ENCODE measurements at regions not wholly inside any gene's neighbourhood (a gene's known extent, or its start where the extent isn't known, plus 50 kb on each side); places are given as distances from the start of the nearest gene placed in this dataset.
"Not testable (repeated sequence)": the region's sequence is repeated elsewhere in the genome, so short reads cannot be mapped to it uniquely, and the experiment has no call there.

- DNase-seq (ENCODE audit: low read depth in 2 of 2), result no peak
These were observed 53.0 kb downstream of the ACTBL2 start for GRCh38 chr5:57429513-57430120.

GRCh38 chr5:57429021-57429420 lies 53.6 kb downstream of the ACTBL2 start:
- DNase-seq (ENCODE audit: low read depth in 2 of 2), result not testable (repeated sequence)

- no peak for DNase-seq (ENCODE audit: low read depth in 2 of 2)
These were observed 59.6 kb downstream of the ACTBL2 start for GRCh38 chr5:57422993-57423392.

GRCh38 chr5:57422341-57422740 lies 60.3 kb downstream of the ACTBL2 start:
- DNase-seq (ENCODE audit: low read depth in 2 of 2), result no peak

GRCh38 chr5:57420801-57421200 lies 61.8 kb downstream of the ACTBL2 start:
- DNase-seq (ENCODE audit: low read depth in 2 of 2), result no peak

GRCh38 chr5:57417971-57418370 lies 64.6 kb downstream of the ACTBL2 start:
- no peak for DNase-seq (ENCODE audit: low read depth in 2 of 2)

- DNase-seq (ENCODE audit: low read depth in 2 of 2), result no peak
These were observed 65.3 kb downstream of the ACTBL2 start for GRCh38 chr5:57417320-57417719.

GRCh38 chr5:57416278-57416994 lies 66.2 kb downstream of the ACTBL2 start:
- DNase-seq (ENCODE audit: low read depth in 2 of 2), result no peak

- DNase-seq (ENCODE audit: low read depth in 2 of 2), result no peak
These were observed 67.8 kb downstream of the ACTBL2 start for GRCh38 chr5:57414857-57415256.

GRCh38 chr5:57414191-57414590 lies 68.4 kb downstream of the ACTBL2 start:
- no peak for DNase-seq (ENCODE audit: low read depth in 2 of 2)

- no peak for DNase-seq (ENCODE audit: low read depth in 2 of 2)
These were observed 69.5 kb downstream of the ACTBL2 start for GRCh38 chr5:57413145-57413544.

- DNase-seq (ENCODE audit: low read depth in 2 of 2), result no peak
These were observed 69.9 kb downstream of the ACTBL2 start for GRCh38 chr5:57412680-57413079.

- no peak for DNase-seq (ENCODE audit: low read depth in 2 of 2)
These were observed 70.6 kb downstream of the ACTBL2 start for GRCh38 chr5:57411982-57412381.

- DNase-seq (ENCODE audit: low read depth in 2 of 2), result no peak
These were observed 72.0 kb downstream of the ACTBL2 start for GRCh38 chr5:57410374-57411320.

GRCh38 chr5:57408714-57409113 lies 73.9 kb downstream of the ACTBL2 start:
- DNase-seq (ENCODE audit: low read depth in 2 of 2), result no peak

- no peak for DNase-seq (ENCODE audit: low read depth in 2 of 2)
These were observed 74.3 kb downstream of the ACTBL2 start for GRCh38 chr5:57408285-57408684.

GRCh38 chr5:57407391-57407790 lies 75.2 kb downstream of the ACTBL2 start:
- no peak for DNase-seq (ENCODE audit: low read depth in 2 of 2)

GRCh38 chr5:57406641-57407040 lies 76.0 kb downstream of the ACTBL2 start:
- no peak for DNase-seq (ENCODE audit: low read depth in 2 of 2)

- DNase-seq (ENCODE audit: low read depth in 2 of 2), result no peak
These were observed 76.6 kb downstream of the ACTBL2 start for GRCh38 chr5:57405984-57406383.

- DNase-seq (ENCODE audit: low read depth in 2 of 2), result no peak
These were observed 79.8 kb downstream of the ACTBL2 start for GRCh38 chr5:57402761-57403160.

- no peak for DNase-seq (ENCODE audit: low read depth in 2 of 2)
These were observed 80.3 kb downstream of the ACTBL2 start for GRCh38 chr5:57402348-57402747.

GRCh38 chr5:57398413-57399093 lies 84.1 kb downstream of the ACTBL2 start:
- DNase-seq (ENCODE audit: low read depth in 2 of 2), result no peak

All from stimulated activated CD4-positive, alpha-beta T cell treated with anti-CD3 and anti-CD28 coated beads, Interleukin-15, amount 100 ng/mL, for 48 hours (primary cell).